Anterior cingulate cortex (tissue), 58 donors: ENCODE measurements at regions not wholly inside any gene's neighbourhood (a gene's known extent, or its start where the extent isn't known, plus 50 kb on each side); places are given as distances from the start of the nearest gene placed in this dataset.
"Not testable (repeated sequence)": the region's sequence is repeated elsewhere in the genome, so short reads cannot be mapped to it uniquely, and the experiment has no call there.

Experiments
- DNase-seq, 58 donors: peaks; one replicate each; lab custom pipeline; 2025; lab: John Stamatoyannopoulos, UW

- no peak for DNase-seq
Observed at GRCh38 chr5:112566251-112566650, 147.2 kb upstream of the EPB41L4A start.

- DNase-seq, result no peak
Observed at GRCh38 chr5:112569596-112569995, 150.5 kb upstream of the EPB41L4A start.

GRCh38 chr5:112570708-112571444 is 151.8 kb upstream of the EPB41L4A start:
- DNase-seq, result no peak

DNA sequence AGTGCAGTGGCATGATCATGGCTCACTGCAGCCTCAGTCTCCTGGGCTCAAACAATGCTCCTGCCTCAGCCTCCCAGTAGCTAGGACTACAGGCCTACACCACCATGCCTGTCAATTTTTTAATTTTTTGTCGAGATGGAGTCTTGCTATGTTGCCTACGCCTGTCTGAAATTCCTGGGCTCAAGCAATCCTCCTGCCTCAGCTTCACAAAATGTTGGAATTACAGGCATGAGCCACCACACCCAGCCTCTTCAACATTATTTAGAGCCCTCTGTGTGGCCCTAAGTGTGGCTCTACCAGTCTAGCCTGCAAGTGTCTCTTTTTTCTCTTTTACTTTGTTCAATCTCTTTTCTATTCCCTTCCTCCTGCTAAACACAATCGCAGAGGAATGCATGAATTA is 154.4 kb upstream of the EPB41L4A start:
- DNase-seq, result no peak

DNA sequence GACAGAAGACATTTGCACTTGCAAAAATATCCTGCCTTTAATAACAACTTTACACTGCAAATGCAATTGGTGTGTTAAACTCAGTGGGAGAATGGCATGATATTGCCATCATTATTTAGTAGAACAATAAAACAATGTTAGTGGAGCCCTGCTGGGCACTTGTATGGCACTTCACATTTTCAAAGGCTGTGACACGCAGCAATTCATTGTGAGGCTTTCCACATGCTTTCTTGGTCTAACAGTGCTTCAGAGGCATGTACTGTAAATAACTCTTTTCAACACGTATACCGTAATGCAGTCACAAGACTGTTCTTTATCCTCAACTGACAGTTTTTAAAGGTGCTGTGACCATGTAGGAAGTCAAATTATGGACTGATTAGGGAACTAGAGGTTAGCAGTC is 155.5 kb upstream of the EPB41L4A start:
- DNase-seq, result no peak

DNA sequence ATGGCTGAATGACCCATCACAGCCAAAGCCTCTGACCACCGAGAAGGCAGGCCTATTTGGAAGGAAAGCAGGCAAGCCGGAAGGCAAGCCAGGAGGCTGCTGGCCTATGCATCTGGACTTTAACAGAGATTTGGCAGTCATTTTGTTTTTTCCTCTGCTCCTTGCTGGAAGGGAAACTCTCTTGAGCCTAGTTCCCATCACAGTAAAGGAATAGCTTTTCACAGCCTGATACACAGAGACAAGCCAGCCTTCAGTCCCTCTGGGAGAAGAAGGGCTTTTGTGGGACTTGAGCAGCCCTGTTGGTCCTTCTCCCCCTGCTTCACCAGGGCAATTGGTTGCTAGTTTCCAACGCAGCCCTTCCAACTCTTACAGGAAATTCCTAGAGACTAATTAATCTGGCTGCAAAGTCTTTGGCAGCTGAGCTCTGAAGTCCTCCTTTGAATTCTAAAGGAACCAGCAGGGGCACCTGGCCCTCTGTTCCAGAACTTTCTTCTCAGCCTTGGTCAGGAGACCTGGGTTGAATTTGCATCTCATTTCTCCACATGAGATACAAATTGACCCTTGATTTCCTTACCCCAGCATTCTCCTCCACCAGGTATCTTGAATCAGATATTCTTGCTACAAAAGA is 157.3 kb upstream of the EPB41L4A start:
- peak in 41 of 58 donors; percentile 5 to 95 (median 53) for DNase-seq

DNA sequence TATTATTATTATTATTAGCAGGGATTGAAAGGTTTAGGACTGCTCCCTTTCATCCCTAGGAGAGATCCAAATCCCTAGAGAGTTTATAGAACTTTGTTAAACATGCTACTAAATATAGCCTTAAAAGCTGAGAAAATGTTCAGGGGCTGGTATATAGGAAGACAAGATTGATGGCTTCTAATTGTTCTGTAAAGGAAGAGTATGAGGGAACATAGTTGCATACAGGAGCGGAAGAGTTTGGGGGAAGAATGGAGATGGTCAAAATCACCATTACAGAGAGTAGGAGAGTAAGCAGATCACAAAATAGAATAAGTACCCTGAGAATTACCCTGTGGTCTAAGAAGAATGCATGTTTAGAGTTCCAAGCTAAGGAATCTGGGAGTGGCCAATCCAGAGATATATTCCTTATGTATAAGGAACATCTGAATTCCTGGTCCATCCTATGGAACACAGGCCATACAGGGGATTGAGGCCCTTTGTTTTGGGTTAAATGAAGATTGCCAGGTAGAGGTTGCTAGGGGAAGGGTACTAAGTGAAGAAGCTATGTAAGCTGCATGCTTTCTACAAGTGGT is 158.0 kb upstream of the APC start:
- no peak for DNase-seq

GRCh38 chr5:112581811-112582320 is 155.8 kb upstream of the APC start:
- DNase-seq, result no peak

DNA sequence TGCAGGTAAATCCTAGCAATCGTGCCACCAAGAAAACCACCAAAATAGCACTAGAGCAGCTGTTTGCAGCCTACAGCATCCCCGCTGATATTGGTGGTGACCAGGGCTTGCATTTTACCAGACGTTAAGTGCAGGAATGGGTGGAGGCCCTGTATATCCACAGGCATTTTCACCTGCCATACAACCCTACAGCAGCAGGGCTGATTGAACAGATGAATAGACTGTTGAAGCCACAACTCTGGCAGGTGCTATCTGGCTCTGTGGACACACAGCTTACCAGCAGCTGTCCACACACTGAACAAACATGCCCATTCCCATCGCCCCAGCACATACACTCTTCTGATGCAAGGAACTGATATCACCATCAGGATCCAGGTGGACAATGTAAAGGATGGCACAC is 154.5 kb upstream of the APC start:
- no peak for DNase-seq

DNA sequence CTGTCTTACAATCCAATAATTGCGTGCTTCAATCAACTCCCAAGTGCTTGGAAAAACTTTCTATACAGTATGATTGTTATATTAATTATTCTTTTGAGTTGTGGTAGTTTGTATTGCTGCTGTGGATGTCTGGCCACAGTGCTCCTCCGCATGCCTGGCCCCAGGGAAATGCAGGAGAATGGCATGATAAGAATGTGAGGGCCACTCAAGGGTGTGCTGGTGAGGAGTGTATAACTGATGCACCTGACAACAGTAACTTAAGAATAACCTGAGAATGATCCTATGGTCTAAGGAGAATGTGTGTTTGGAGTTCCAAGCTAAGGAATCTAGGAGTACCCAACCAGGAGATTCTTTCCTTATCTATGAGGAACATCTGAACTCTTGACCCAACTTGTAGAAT is 152.9 kb upstream of the APC start:
- no peak for DNase-seq

- DNase-seq, result no peak
Observed at GRCh38 chr5:112586596-112587062, 151.1 kb upstream of the APC start.

GRCh38 chr5:112590858-112591257 is 146.8 kb upstream of the APC start:
- not testable (repeated sequence) for DNase-seq

- DNase-seq, result peak in 53 of 58 donors; percentile 4 to 91 (median 51)
Observed at GRCh38 chr5:112594095-112594850, 143.4 kb upstream of the APC start.

- DNase-seq, result no peak
Observed at GRCh38 chr5:112594941-112595340, 142.7 kb upstream of the APC start.

DNA sequence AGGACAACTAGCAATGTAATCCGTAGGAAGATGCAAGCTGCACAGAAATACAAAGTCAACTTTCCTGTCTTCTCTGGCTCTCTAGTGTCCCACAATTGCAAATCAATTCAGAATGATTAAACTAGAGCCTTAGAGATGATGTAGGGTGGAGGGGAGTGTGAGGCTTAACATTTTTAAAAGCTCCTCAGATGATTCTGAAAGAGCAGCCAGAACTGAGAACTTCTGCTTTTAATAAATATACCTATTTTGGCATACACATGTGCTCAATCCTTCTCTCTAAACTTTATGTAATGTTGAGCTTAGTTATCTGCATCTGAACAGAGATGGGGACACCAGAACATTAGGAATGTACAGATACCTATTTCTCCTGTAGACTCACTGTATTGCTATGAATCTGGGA is 139.9 kb upstream of the APC start:
- no peak for DNase-seq

DNA sequence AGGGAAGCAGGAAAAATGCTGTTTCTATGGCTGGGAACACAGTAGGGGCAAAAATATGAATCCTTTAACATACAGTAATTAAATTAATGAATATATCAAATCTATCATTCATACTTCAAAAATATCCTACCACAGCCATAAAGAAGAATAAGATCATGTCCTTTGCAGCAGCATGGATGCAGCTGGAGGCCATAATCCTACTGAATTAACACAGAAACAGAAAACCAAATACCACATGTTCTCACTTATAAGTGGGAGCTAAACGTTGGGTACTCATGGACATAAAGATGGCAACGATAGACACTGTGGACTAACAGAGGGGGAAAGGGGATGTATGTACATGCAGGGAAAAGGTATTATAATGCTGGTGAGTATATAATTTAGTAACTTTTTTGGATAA is 137.2 kb upstream of the APC start:
- not testable (repeated sequence) for DNase-seq

- peak in 3 of 58 donors; percentile 2 to 13 (median 3) for DNase-seq
Observed at GRCh38 chr5:112604732-112605630, 132.7 kb upstream of the APC start.

- no peak for DNase-seq
Observed at GRCh38 chr5:112608975-112609374, 128.7 kb upstream of the APC start.

DNA sequence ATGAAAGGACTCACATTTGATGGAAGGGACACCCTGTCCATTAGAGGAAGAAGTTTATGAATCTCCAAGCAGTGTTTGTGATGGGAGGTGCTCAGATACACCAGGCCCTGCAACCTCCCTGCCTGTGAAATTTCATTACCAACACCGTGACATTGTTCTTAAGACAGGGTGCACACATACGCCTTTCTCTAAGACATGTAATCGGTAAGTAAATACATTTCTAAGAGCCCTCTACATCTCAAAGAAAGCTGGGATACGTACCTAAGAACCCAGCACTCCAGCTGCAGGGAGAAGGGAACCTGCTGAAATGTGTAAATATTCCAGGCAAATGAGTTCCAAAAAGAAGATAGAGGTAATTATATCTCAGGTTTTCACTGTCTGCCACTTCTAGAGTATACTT is 125.0 kb upstream of the APC start:
- no peak for DNase-seq

DNA sequence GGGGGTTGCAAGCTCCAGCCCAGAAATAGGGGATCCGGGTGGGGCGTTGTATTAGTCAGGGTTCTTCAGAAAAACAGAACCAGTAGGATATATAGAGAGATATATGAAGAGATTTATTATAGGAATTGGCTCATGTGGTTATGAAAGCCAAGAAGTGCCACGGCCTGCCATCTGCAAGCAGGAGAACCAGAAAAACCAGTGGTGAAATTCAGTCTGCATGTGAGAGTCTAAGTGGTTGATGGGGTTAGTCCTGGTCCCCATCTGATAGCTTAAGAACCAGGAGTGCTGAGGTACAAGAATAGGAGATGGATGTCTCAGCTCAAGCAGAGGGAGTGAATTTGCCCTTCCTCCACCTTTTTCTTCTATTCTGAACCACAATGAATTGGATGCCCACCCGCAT is 123.4 kb upstream of the APC start:
- no peak for DNase-seq
